GM12875 (cell line): ENCODE measurements at regions not wholly inside any gene's neighbourhood (a gene's known extent, or its start where the extent isn't known, plus 50 kb on each side); places are given as distances from the start of the nearest gene placed in this dataset.

Experiments used
- H3K4me3 ChIP-seq: one replicate; pipeline ENCODE4 v1.5.1; 2011; ENCODE audit warnings: low read depth, low read length, control low read depth
- CTCF ChIP-seq: IDR thresholded peaks from 2 replicates; pipeline ENCODE4 v1.5.1; 2011; ENCODE audit warnings: low read depth, mild to moderate bottlenecking, control low read depth, inconsistent platforms, low read length, moderate library complexity, borderline replicate concordance; ENCODE audit not compliant: insufficient read depth

GRCh38 chr11:24046731-24047130 lies 450.1 kb upstream of the LUZP2 start:
- H3K4me3 ChIP-seq: no peak overlapping the region
- no peak for TF ChIP-seq CTCF

GRCh38 chr11:24056051-24056450 lies 440.8 kb upstream of the LUZP2 start:
- TF ChIP-seq CTCF: no peak
- H3K4me3 ChIP-seq: no peak overlapping the region

DNA sequence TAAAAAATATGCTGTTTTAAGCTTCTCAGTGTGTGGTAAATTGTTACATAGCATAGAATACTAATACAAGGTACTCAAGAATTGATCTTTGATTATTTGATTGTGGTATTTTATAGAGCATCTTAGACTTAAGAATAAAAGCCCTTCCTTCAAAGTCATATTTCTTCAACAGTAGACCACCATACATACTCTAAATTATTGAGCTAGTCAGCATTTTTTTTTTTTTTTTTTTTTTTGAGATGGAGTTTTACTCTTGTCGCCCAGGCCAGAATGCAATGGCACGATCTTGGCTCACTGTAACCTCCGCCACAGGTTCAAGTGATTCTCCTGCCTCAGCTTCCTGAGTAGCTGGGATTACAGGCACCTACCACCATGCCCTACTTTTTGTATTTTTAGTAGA lies 436.7 kb upstream of the LUZP2 start:
- TF ChIP-seq CTCF: no peak
- H3K4me3 ChIP-seq: no peak overlapping the region

GRCh38 chr11:24064309-24064903 lies 432.4 kb upstream of the LUZP2 start:
- no peak for TF ChIP-seq CTCF
- H3K4me3 ChIP-seq: no peak overlapping the region

DNA sequence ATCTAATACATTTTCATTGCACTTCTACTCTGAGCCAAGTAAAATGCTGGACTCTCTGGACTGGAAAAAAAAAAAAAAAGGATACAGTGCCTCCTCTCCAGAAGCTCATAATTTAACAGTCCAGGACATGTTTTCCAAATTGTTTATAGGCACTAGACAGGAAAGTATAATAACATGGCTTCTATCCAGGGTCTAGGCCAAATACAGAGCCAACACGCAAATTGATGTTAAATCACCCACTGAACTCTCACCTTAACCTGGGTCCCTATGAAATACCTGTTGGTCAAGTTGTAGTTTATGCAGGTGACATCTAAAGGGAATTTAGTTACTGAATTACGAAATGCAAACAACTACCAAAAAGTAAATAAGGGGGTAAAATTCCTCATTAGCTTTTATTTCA lies 428.7 kb upstream of the LUZP2 start:
- TF ChIP-seq CTCF: no peak

GRCh38 chr11:24070435-24070834 lies 426.4 kb upstream of the LUZP2 start:
- H3K4me3 ChIP-seq: no peak overlapping the region

More for the DNA sequence above, 428.7 kb upstream of the LUZP2 start:
- no peak overlapping the region for H3K4me3 ChIP-seq

DNA sequence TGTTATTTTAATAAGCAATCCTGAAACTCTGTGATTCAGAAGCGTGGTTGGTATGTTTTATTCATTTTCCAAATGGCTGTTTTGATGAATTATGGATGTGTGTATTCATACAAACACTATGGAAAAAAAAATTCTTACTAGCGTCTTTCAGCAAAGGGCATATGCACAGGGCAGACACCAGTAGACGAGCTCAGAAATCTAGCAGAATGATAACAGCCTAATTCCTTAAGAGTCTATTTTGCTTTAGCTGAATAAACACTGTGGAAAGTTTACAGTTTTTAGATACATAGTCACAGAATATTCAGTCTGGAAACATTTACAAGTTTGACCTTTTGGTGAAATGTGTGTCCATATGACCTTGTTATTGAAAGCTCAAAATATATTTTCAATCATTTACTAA lies 418.8 kb upstream of the LUZP2 start:
- TF ChIP-seq CTCF: no peak
- no peak overlapping the region for H3K4me3 ChIP-seq

More at GRCh38 chr11:24070435-24070834, 426.4 kb upstream of the LUZP2 start:
- no peak for TF ChIP-seq CTCF
